PC-9 (cell line): ENCODE measurements at regions not wholly inside any gene's neighbourhood (a gene's known extent, or its start where the extent isn't known, plus 50 kb on each side); places are given as distances from the start of the nearest gene placed in this dataset.

ENCODE experiments used
- BruUV-seq: library from RNA; stranded (reverse); fragments of 400-500 nt; replicated peaks from 2 replicates; lab custom pipeline; 2021; lab: Mats Ljungman, UMichigan
- CTCF ChIA-PET: fragments of 300-600 bp; sonication (Branson Sonifier 250); formaldehyde crosslinking; loops from one replicate; lab custom pipeline; 2022; ENCODE audit warnings: antibody characterized with exemption; lab: Charles Lee
- POLR2A ChIA-PET: fragments of 300-600 bp; sonication (Branson Sonifier 250); formaldehyde crosslinking; loops from one replicate; lab custom pipeline; 2022; ENCODE audit warnings: antibody characterized with exemption; ENCODE audit not compliant: unreplicated experiment; lab: Charles Lee
- DNase-seq, 2 experiments: peaks; one replicate each; pipeline versions ENCODE4 v3.0.0 to v3.0.0-alpha.2; 2015 to 2022; ENCODE audit warnings: mixed read lengths in 1 of 2
- H2AFZ ChIP-seq: fragments of 200-600 bp; sonication (generic); 2 replicates; pipeline ENCODE4 v1.8.1; 2017; ENCODE audit warnings: antibody characterized with exemption
- H3F3A ChIP-seq: fragments of 200-600 bp; sonication (generic); 2 replicates; pipeline ENCODE4 v1.8.1; 2017; ENCODE audit warnings: antibody characterized with exemption, mild to moderate bottlenecking, low read depth; ENCODE audit not compliant: insufficient read depth
- H3K27ac ChIP-seq: fragments of 200-600 bp; sonication (generic); 2 replicates; pipeline ENCODE4 v1.6.1; 2016; ENCODE audit warnings: mixed run types
- H3K27me3 ChIP-seq: fragments of 200-600 bp; sonication (generic); 2 replicates; pipeline ENCODE4 v1.6.1; 2016; ENCODE audit warnings: low read depth, mixed run types; ENCODE audit not compliant: insufficient read depth
- H3K36me3 ChIP-seq: fragments of 200-600 bp; sonication (generic); 2 replicates; pipeline ENCODE4 v1.6.1; 2016; ENCODE audit warnings: low read depth, mixed run types
- H3K4me1 ChIP-seq: fragments of 200-600 bp; sonication (generic); replicated peaks from 2 replicates; pipeline ENCODE4 v1.6.1; 2016; ENCODE audit warnings: mixed run types; ENCODE audit not compliant: insufficient read depth
- H3K4me2 ChIP-seq: fragments of 200-600 bp; sonication (generic); 2 replicates; pipeline ENCODE4 v1.6.1; 2017; ENCODE audit warnings: mixed run types
- H3K4me3 ChIP-seq: fragments of 200-600 bp; sonication (generic); 2 replicates; pipeline ENCODE4 v1.6.1; 2016; ENCODE audit warnings: mixed run types
- H3K79me2 ChIP-seq: fragments of 200-600 bp; sonication (generic); 2 replicates; pipeline ENCODE4 v1.6.1; 2017; ENCODE audit warnings: low read depth, mixed run types
- H3K9me2 ChIP-seq: fragments of 200-600 bp; sonication (generic); 2 replicates; pipeline ENCODE4 v1.8.1; 2017; ENCODE audit warnings: mild to moderate bottlenecking; ENCODE audit not compliant: insufficient read depth
- H3K9me3 ChIP-seq: fragments of 200-600 bp; sonication (generic); 2 replicates; pipeline ENCODE4 v1.8.1; 2016; ENCODE audit warnings: low read depth; ENCODE audit not compliant: insufficient read depth
- H4K20me1 ChIP-seq: fragments of 200-600 bp; sonication (generic); 2 replicates; pipeline ENCODE4 v1.8.1; 2017; ENCODE audit not compliant: insufficient read depth
- CTCF ChIP-seq: fragments of 200-600 bp; sonication (generic); conservative IDR thresholded peaks from 2 replicates; pipeline ENCODE4 v1.6.1; 2017; ENCODE audit warnings: mixed run types, antibody characterized with exemption, mild to moderate bottlenecking, moderate library complexity
- EZH2 ChIP-seq: fragments of 200-600 bp; sonication (generic); IDR thresholded peaks from 2 replicates; pipeline ENCODE4 v1.8.0; 2017; ENCODE audit warnings: antibody characterized with exemption, low read depth
- intact Hi-C: fragments of 100-400 bp; cut with micrococcal nuclease; formaldehyde crosslinking; loops from one replicate; pipeline ENCODE4 v1.10.0; 2022; ENCODE audit not compliant: unreplicated experiment

- CTCF ChIA-PET = no interaction called here
- no peaks in the 10 kb centered on the region for H3K4me1 ChIP-seq
- H3K4me2 ChIP-seq = no peak overlapping the region
- TF ChIP-seq CTCF (no peak), EZH2 (no peak)
- no peaks in the 10 kb centered on the region for H3K79me2 ChIP-seq
- H3K27me3 ChIP-seq = no peaks in the 10 kb centered on the region
- H3F3A ChIP-seq = no peaks in the 10 kb centered on the region
- H4K20me1 ChIP-seq = no peaks in the 10 kb centered on the region
- intact Hi-C loops = loop anchor here (1.0 kb wide), 1 partner anchor 55 kb away; no protein-coding TSS in a partner anchor
- no peak overlapping the region for H3K4me3 ChIP-seq
- H3K27ac ChIP-seq = no peak overlapping the region
- H2AFZ ChIP-seq = no peak overlapping the region
- peak in 1 of 2 experiments; percentile 41 for DNase-seq
- no peaks in the 10 kb centered on the region for H3K9me3 ChIP-seq
- no TSS peak for BruUV-seq
- POLR2A ChIA-PET = interaction anchor here (0.7 kb wide), 1 partner anchor 495 kb away, joined by 5 read pairs; no protein-coding TSS in a partner anchor
- no peaks in the 10 kb centered on the region for H3K36me3 ChIP-seq
- no peaks in the 10 kb centered on the region for H3K9me2 ChIP-seq
These were observed 195.5 kb upstream of the CTAGE1 start for GRCh38 chr18:22613058-22613690.

GRCh38 chr18:22613788-22614187 lies 196.1 kb upstream of the CTAGE1 start:
- H3K4me2 ChIP-seq = no peak overlapping the region
- H3K79me2 ChIP-seq = no peaks in the 10 kb centered on the region
- H3K36me3 ChIP-seq = no peaks in the 10 kb centered on the region
- no peaks in the 10 kb centered on the region for H3K27me3 ChIP-seq
- intact Hi-C loops = loop anchor here (1.0 kb wide), 1 partner anchor 55 kb away; no protein-coding TSS in a partner anchor
- no TSS peak for BruUV-seq
- no peak overlapping the region for H2AFZ ChIP-seq
- ChIA-PET POLR2A (interaction anchor here (0.7 kb wide), 1 partner anchor 494 kb away, joined by 5 read pairs; no protein-coding TSS in a partner anchor), CTCF (no interaction called here)
- no peak for DNase-seq
- no peak overlapping the region for H3K27ac ChIP-seq
- H4K20me1 ChIP-seq = no peaks in the 10 kb centered on the region
- H3K9me2 ChIP-seq = no peaks in the 10 kb centered on the region
- TF ChIP-seq EZH2 (no peak), CTCF (no peak)
- H3F3A ChIP-seq = no peaks in the 10 kb centered on the region
- no peaks in the 10 kb centered on the region for H3K4me1 ChIP-seq
- H3K4me3 ChIP-seq = no peak overlapping the region
- H3K9me3 ChIP-seq = no peaks in the 10 kb centered on the region

GRCh38 chr18:22623513-22623912 lies 205.8 kb upstream of the CTAGE1 start:
- Histone ChIP-seq H3K9me2 (no peaks in the 10 kb centered on the region), H2AFZ (no peak overlapping the region), H3K27ac (no peak overlapping the region), H3F3A (no peaks in the 10 kb centered on the region), H4K20me1 (no peaks in the 10 kb centered on the region), H3K4me3 (no peak overlapping the region), H3K4me2 (no peak overlapping the region), H3K4me1 (no peaks in the 10 kb centered on the region), H3K27me3 (no peaks in the 10 kb centered on the region), H3K36me3 (no peaks in the 10 kb centered on the region), H3K79me2 (no peaks in the 10 kb centered on the region), H3K9me3 (no peaks in the 10 kb centered on the region)
- CTCF ChIA-PET = no interaction called here
- no peak for DNase-seq
- BruUV-seq = no TSS peak
- TF ChIP-seq CTCF (no peak), EZH2 (no peak)
- intact Hi-C loops = no loop called here
- POLR2A ChIA-PET = no interaction called here
